IMR-90 (cell line): ENCODE measurements at regions not wholly inside any gene's neighbourhood (a gene's known extent, or its start where the extent isn't known, plus 50 kb on each side); places are given as distances from the start of the nearest gene placed in this dataset.
"Not testable (repeated sequence)": the region's sequence is repeated elsewhere in the genome, so short reads cannot be mapped to it uniquely, and the experiment has no call there.

Experiments
- ATAC-seq: fragments of 200-7000 bp; cut with Tn5 transposase; 2 replicates; pipeline ENCODE4 v1.9.1; 2020; ENCODE audit warnings: low read depth, mild to moderate bottlenecking, moderate library complexity
- BruUV-seq: library from RNA; stranded (reverse); fragments of 400-500 nt; replicated peaks from 2 replicates; lab custom pipeline; 2021; lab: Mats Ljungman, UMichigan
- CTCF ChIA-PET: fragments of 300-600 bp; formaldehyde crosslinking; extraction: SDS; loops from one replicate; lab custom pipeline; 2021; ENCODE audit warnings: antibody characterized with exemption; lab: Yijun Ruan, JAX
- POLR2A ChIA-PET: fragments of 300-600 bp; sonication (Branson Sonifier 250); formaldehyde crosslinking; loops from one replicate; lab custom pipeline; 2022; ENCODE audit warnings: antibody characterized with exemption; ENCODE audit not compliant: unreplicated experiment; lab: Charles Lee
- DNase-seq: peaks from one replicate; pipeline ENCODE4 v3.0.0; 2013
- H2AFZ ChIP-seq: replicated peaks from 2 replicates; pipeline ENCODE3; 2013; ENCODE audit warnings: low read length, mild to moderate bottlenecking; ENCODE audit not compliant: poor library complexity
- H2AK5ac ChIP-seq: 2 replicates; pipeline ENCODE4 v1.6.1; 2013; ENCODE audit warnings: low read depth, low read length, inconsistent platforms
- H2AK9ac ChIP-seq: replicated peaks from 2 replicates; pipeline ENCODE3; 2013; ENCODE audit warnings: mild to moderate bottlenecking, low read depth, low read length, moderate library complexity; ENCODE audit not compliant: poor library complexity
- H2BK120ac ChIP-seq: 2 replicates; pipeline ENCODE4 v1.6.1; 2013; ENCODE audit warnings: low read depth, low read length, inconsistent platforms
- H2BK15ac ChIP-seq: 3 replicates; pipeline ENCODE4 v1.6.1; 2013; ENCODE audit warnings: low read depth, low read length, inconsistent platforms
- H2BK20ac ChIP-seq: 2 replicates; pipeline ENCODE4 v1.6.1; 2013; ENCODE audit warnings: low read depth, mild to moderate bottlenecking, inconsistent platforms, low read length, moderate library complexity
- H2BK5ac ChIP-seq: 2 replicates; pipeline ENCODE4 v1.6.1; 2013; ENCODE audit warnings: mild to moderate bottlenecking, low read depth, low read length, inconsistent platforms; ENCODE audit not compliant: poor library complexity, severe bottlenecking
- H3K14ac ChIP-seq: replicated peaks from 2 replicates; pipeline ENCODE4 v1.6.1; 2013; ENCODE audit warnings: low read depth, low read length, inconsistent platforms
- H3K18ac ChIP-seq: 2 replicates; pipeline ENCODE4 v1.6.1; 2013; ENCODE audit warnings: low read depth, low read length, control low read depth
- H3K23ac ChIP-seq: 2 replicates; pipeline ENCODE4 v1.6.1; 2013; ENCODE audit warnings: low read depth, low read length, inconsistent platforms
- H3K27ac ChIP-seq: 2 replicates; pipeline ENCODE4 v1.5.1; 2013; ENCODE audit warnings: mild to moderate bottlenecking, control low read depth, low read length; ENCODE audit not compliant: insufficient read depth
- H3K27me3 ChIP-seq: 2 replicates; pipeline ENCODE4 v1.6.1; 2013; ENCODE audit warnings: low read length; ENCODE audit not compliant: control insufficient read depth, insufficient read depth
- H3K36me3 ChIP-seq: 2 replicates; pipeline ENCODE4 v1.6.1; 2013; ENCODE audit warnings: low read length, mixed read lengths; ENCODE audit not compliant: control insufficient read depth, insufficient read depth
- H3K4ac ChIP-seq: 2 replicates; pipeline ENCODE4 v1.6.1; 2013; ENCODE audit warnings: low read depth, low read length, inconsistent platforms
- H3K4me1 ChIP-seq: 2 replicates; pipeline ENCODE4 v1.6.1; 2013; ENCODE audit warnings: low read length, mixed read lengths; ENCODE audit not compliant: control insufficient read depth, insufficient read depth
- H3K4me2 ChIP-seq: 2 replicates; pipeline ENCODE4 v1.6.1; 2013; ENCODE audit warnings: low read depth, mild to moderate bottlenecking, control low read depth, low read length, moderate library complexity
- H3K4me3 ChIP-seq: 2 replicates; pipeline ENCODE4 v1.5.1; 2013; ENCODE audit warnings: low read depth, mild to moderate bottlenecking, control low read depth, low read length, moderate library complexity; ENCODE audit not compliant: insufficient read depth
- H3K56ac ChIP-seq: 2 replicates; pipeline ENCODE4 v1.6.1; 2013; ENCODE audit warnings: low read length, inconsistent platforms; ENCODE audit not compliant: insufficient read depth; ENCODE audit errors: extremely low read depth
- H3K79me1 ChIP-seq, 2 experiments: 2 replicates each; pipeline ENCODE4 v1.6.1; 2013; ENCODE audit warnings: low read length in 2 of 2, inconsistent platforms in 1 of 2, low read depth in 1 of 2
- H3K9ac ChIP-seq: 2 replicates; pipeline ENCODE4 v1.6.1; 2013; ENCODE audit warnings: low read depth, low read length, control low read depth
- H3K9me1 ChIP-seq: 2 replicates; pipeline ENCODE4 v1.6.1; 2013; ENCODE audit warnings: low read length, inconsistent platforms; ENCODE audit not compliant: insufficient read depth
- H3K9me3 ChIP-seq: 2 replicates; pipeline ENCODE4 v1.6.1; 2013; ENCODE audit warnings: low read length; ENCODE audit not compliant: control insufficient read depth, insufficient read depth
- H4K20me1 ChIP-seq: 2 replicates; pipeline ENCODE4 v1.6.1; 2013; ENCODE audit warnings: low read length, inconsistent platforms; ENCODE audit not compliant: insufficient read depth
- H4K5ac ChIP-seq: 2 replicates; pipeline ENCODE4 v1.6.1; 2013; ENCODE audit warnings: mild to moderate bottlenecking, low read depth, low read length, control low read depth
- H4K8ac ChIP-seq, 2 experiments: 2 replicates each; pipeline ENCODE4 v1.6.1; 2013; ENCODE audit warnings: low read depth in 2 of 2, low read length in 2 of 2, control low read depth in 1 of 2, inconsistent platforms in 1 of 2
- H4K91ac ChIP-seq: 2 replicates; pipeline ENCODE4 v1.6.1; 2013; ENCODE audit warnings: low read depth, low read length, inconsistent platforms; ENCODE audit not compliant: insufficient read depth
- BHLHE40 ChIP-seq: fragments of 150-350 bp; IDR thresholded peaks from 2 replicates; pipeline ENCODE4 v1.6.1; 2016; ENCODE audit warnings: mild to moderate bottlenecking, low read depth, low read length
- CTCF ChIP-seq: conservative IDR thresholded peaks from 2 replicates; pipeline ENCODE4 v1.5.1; 2012; ENCODE audit warnings: mild to moderate bottlenecking, low read depth, low read length, improper control_type of control experiment
- ELK1 ChIP-seq: fragments of 150-350 bp; IDR thresholded peaks from 2 replicates; pipeline ENCODE4 v1.6.1; 2016; ENCODE audit warnings: low read depth, mild to moderate bottlenecking, low read length, moderate library complexity, borderline replicate concordance
- RCOR1 ChIP-seq: IDR thresholded peaks from 2 replicates; pipeline ENCODE4 v1.6.1; 2012; ENCODE audit warnings: mild to moderate bottlenecking, low read length, improper control_type of control experiment; ENCODE audit not compliant: insufficient replicate concordance
- whole genome bisulfite sequencing, 2 experiments: methylation state at CpG; one replicate each; pipeline versions ENCODE4 v1.1.5 to v1.1.7; 2013; ENCODE audit warnings: missing lambda C conversion rate in 2 of 2; ENCODE audit not compliant: insufficient read length in 1 of 2; ENCODE audit errors: extremely low coverage in 2 of 2; 5-methylcytosine and 5-hydroxymethylcytosine counted together
- dilution Hi-C: fragments of 300-500 bp; cut with HindIII; formaldehyde crosslinking; loops from one replicate; pipeline ENCODE4 v1.14.3; 2018; ENCODE audit warnings: low sequenced_read_pairs; ENCODE audit not compliant: unreplicated experiment
- in situ Hi-C: fragments of 300-500 bp; cut with MboI; formaldehyde crosslinking; loops from 3 replicates; pipeline ENCODE4 v1.14.3; 2019; ENCODE audit warnings: low sequenced_read_pairs, inconsistent platforms, mixed read lengths
- intact Hi-C: fragments of 100-400 bp; cut with micrococcal nuclease; formaldehyde crosslinking; loops from 2 replicates; pipeline ENCODE4 v1.10.0; 2022

DNA sequence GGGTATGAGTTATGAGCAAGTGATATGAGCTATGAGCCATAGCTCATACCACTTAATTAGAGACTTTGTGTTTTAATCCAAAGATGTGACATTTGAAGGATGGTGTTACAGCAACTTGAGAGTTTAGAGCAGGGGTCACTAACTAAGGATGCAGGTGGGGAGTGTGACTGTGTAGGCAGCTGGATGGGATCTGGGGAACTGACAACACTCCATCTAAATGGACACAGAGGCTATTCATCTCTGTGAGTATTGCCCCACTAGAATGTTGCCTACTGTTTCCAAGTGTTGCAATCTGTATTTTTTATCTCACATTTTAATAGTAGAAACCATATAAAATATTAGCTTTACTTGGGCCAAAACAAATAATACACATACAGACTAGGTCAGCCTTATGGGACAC lies 488.1 kb upstream of the DAB2 start:
- Histone ChIP-seq H2AFZ (no peak overlapping the region), H4K8ac (no peak overlapping the region), H3K27ac (no peak overlapping the region), H2BK120ac (no peak overlapping the region), H2BK15ac (no peak overlapping the region), H4K91ac (no peak overlapping the region), H3K4ac (no peak overlapping the region), H2AK9ac (no peak overlapping the region), H3K9me3 (no peaks in the 10 kb centered on the region), H3K4me2 (no peak overlapping the region), H3K14ac (no peak overlapping the region), H4K20me1 (no peaks in the 10 kb centered on the region), H3K4me1 (no peaks in the 10 kb centered on the region), H3K23ac (no peak overlapping the region), H3K56ac (no peak overlapping the region), H2BK5ac (no peak overlapping the region), H3K36me3 (no peaks in the 10 kb centered on the region), H2AK5ac (no peak overlapping the region), H3K4me3 (no peak overlapping the region), H2BK20ac (no peak overlapping the region), H3K18ac (no peak overlapping the region), H3K9me1 (no peaks in the 10 kb centered on the region), H4K5ac (no peak overlapping the region), H3K27me3 (no peaks in the 10 kb centered on the region), H3K79me1 (no peaks in the 10 kb centered on the region), H3K9ac (no peak overlapping the region)
- no peak for DNase-seq
- CTCF ChIA-PET: no interaction called here
- BruUV-seq: no TSS peak
- in situ Hi-C loops (no loop called here), intact Hi-C loops (no loop called here), dilution Hi-C loops (no loop called here)
- TF ChIP-seq BHLHE40: no peak
- no peak for TF ChIP-seq ELK1
- no peak for TF ChIP-seq RCOR1
- TF ChIP-seq CTCF: no peak
- POLR2A ChIA-PET: no interaction called here
- ATAC-seq: no peak

GRCh38 chr5:39907267-39907951 lies 482.6 kb upstream of the DAB2 start:
- H3K14ac ChIP-seq, H3K27ac ChIP-seq, H4K5ac ChIP-seq, H2BK5ac ChIP-seq, H2AK5ac ChIP-seq, H3K27me3 ChIP-seq, H3K4me3 ChIP-seq, H4K91ac ChIP-seq, H3K79me1 ChIP-seq, H2AFZ ChIP-seq, dilution Hi-C loops, BruUV-seq, intact Hi-C loops, H3K9me3 ChIP-seq, POLR2A ChIA-PET, H3K4me2 ChIP-seq, DNase-seq, H4K20me1 ChIP-seq, H3K4me1 ChIP-seq, ATAC-seq, H4K8ac ChIP-seq, H3K56ac ChIP-seq, in situ Hi-C loops, H3K9ac ChIP-seq, H2AK9ac ChIP-seq, H3K23ac ChIP-seq, H3K9me1 ChIP-seq, H2BK120ac ChIP-seq, H2BK20ac ChIP-seq, H3K36me3 ChIP-seq, H3K18ac ChIP-seq, H2BK15ac ChIP-seq, H3K4ac ChIP-seq: not testable (repeated sequence)
- 80% methylated on average over 2 of the region's 19 CpGs; no CpG with 5 or more reads in 1 of the 2 experiments for WGBS, 2 experiments
- CTCF ChIA-PET: interaction anchor here (0.6 kb wide), 1 partner anchor 14 kb away, joined by 3 read pairs; no protein-coding TSS in a partner anchor
